CD4-positive, alpha-beta T cell (primary cell): ENCODE measurements at regions not wholly inside any gene's neighbourhood (a gene's known extent, or its start where the extent isn't known, plus 50 kb on each side); places are given as distances from the start of the nearest gene placed in this dataset.

Experiments used
- ATAC-seq: fragments of 200-7000 bp; cut with Tn5 transposase; one replicate; pipeline ENCODE4 v1.10.0; 2022; ENCODE audit warnings: mild to moderate bottlenecking; ENCODE audit not compliant: poor library complexity
- CTCF ChIA-PET: fragments of 350-600 bp; sonication (Branson Sonifier 250); formaldehyde crosslinking; loops from one replicate; lab custom pipeline; 2021; ENCODE audit warnings: antibody characterized with exemption, inconsistent platforms; lab: Charles Lee
- POLR2A ChIA-PET: fragments of 350-600 bp; sonication (Branson Sonifier 250); formaldehyde crosslinking; loops from one replicate; lab custom pipeline; 2021; ENCODE audit warnings: antibody characterized with exemption, inconsistent platforms; lab: Charles Lee
- DNase-seq, 14 experiments: peaks; one replicate each; pipeline ENCODE4 v3.0.0-alpha.2; 2013 to 2020; ENCODE audit warnings: mixed read lengths in 2 of 14
- H3K27ac ChIP-seq, 2 donors: one replicate each; pipeline versions ENCODE4 v1.5.1 to v1.7.0; 2013; ENCODE audit warnings: low read length in 2 of 2, low read depth in 1 of 2, mild to moderate bottlenecking in 1 of 2
- H3K27me3 ChIP-seq, 2 experiments: 1 replicate in 1 of 2; 2 replicates in 1 of 2; pipeline versions ENCODE4 v1.6.1 to v1.7.0; 2013; ENCODE audit warnings: low read length in 2 of 2, control low read depth in 1 of 2, mild to moderate bottlenecking in 1 of 2, moderate library complexity in 1 of 2; ENCODE audit not compliant: insufficient read depth in 2 of 2, control insufficient read depth in 1 of 2
- H3K36me3 ChIP-seq: one replicate; pipeline ENCODE4 v1.6.1; 2013; ENCODE audit warnings: low read length, control low read depth; ENCODE audit not compliant: insufficient read depth
- H3K4me1 ChIP-seq: one replicate; pipeline ENCODE4 v1.6.1; 2013; ENCODE audit warnings: low read length, control low read depth; ENCODE audit not compliant: insufficient read depth
- H3K4me3 ChIP-seq: one replicate; pipeline ENCODE4 v1.5.1; 2013; ENCODE audit warnings: mild to moderate bottlenecking, low read length, moderate library complexity
- H3K9me3 ChIP-seq, 2 experiments: 1 replicate in 1 of 2; 2 replicates in 1 of 2; pipeline versions ENCODE4 v1.6.1 to v1.7.0; 2013; ENCODE audit warnings: low read length in 2 of 2, mild to moderate bottlenecking in 2 of 2, control low read depth in 1 of 2, moderate library complexity in 1 of 2; ENCODE audit not compliant: control insufficient read depth in 1 of 2, insufficient read depth in 1 of 2
- H3K27ac Mint-ChIP-seq: one replicate; pipeline ENCODE4 v1.8.0; 2020; ENCODE audit warnings: mixed read lengths
- H3K27me3 Mint-ChIP-seq: one replicate; pipeline ENCODE4 v1.8.0; 2021; ENCODE audit warnings: mixed read lengths
- H3K36me3 Mint-ChIP-seq: one replicate; pipeline ENCODE4 v1.8.0; 2021; ENCODE audit warnings: low read depth, mixed read lengths
- H3K4me1 Mint-ChIP-seq: one replicate; pipeline ENCODE4 v1.8.0; 2021; ENCODE audit warnings: low read depth, mixed read lengths
- H3K4me3 Mint-ChIP-seq: one replicate; pipeline ENCODE4 v1.8.0; 2020; ENCODE audit warnings: mild to moderate bottlenecking, mixed read lengths
- H3K9me3 Mint-ChIP-seq: one replicate; pipeline ENCODE4 v1.8.0; 2020; ENCODE audit warnings: mixed read lengths
- intact Hi-C, 2 experiments: fragments of 100-400 bp; cut with DNase I in 1 of 2; cut with micrococcal nuclease in 1 of 2; formaldehyde crosslinking; loops; one replicate each; pipeline versions ENCODE4 v1.15.1 to v1.9.0; 2023 to 2025; cut with DNase I, micrococcal nuclease
- TF ChIP-seq, protein P1 (sequence below): fragments of 200-600 bp; IDR thresholded peaks from one replicate; pipeline ENCODE4 v1.8.0; 2022; ENCODE audit warnings: antibody characterized with exemption, mild to moderate bottlenecking

DNA sequence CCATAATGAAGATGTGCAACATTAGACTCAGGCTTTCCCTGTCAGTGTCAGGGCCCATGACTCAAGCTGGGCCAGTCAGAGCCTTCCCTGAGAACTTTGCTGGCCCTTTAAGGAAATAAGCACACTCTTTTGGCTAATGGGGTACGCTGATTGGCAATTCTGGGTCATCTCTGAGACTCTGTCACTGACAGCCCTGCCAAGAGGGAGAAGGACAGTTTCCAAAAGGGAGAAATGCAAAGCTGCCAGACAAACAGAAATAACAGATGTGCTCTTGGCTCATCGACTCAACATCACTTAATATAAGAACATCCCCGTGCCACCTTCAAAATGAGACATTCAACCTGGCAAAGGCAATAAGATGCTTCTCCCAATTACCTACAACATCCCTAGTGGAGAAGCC lies 491.9 kb upstream of the PROK2 start:
- POLR2A ChIA-PET: no interaction called here
- no peaks in the 10 kb centered on the region for H3K36me3 ChIP-seq
- Mint-ChIP-seq H3K36me3 (no peaks in the 10 kb centered on the region), H3K27me3 (no peaks in the 10 kb centered on the region), H3K4me1 (peaks cover 36% of the 10 kb centered on the region), H3K9me3 (no peaks in the 10 kb centered on the region), H3K4me3 (no peak overlapping the region), H3K27ac (no peak overlapping the region)
- H3K4me3 ChIP-seq: no peak overlapping the region
- H3K9me3 ChIP-seq: peaks cover 0 to 3% of the 10 kb centered on the region in 2 experiments
- DNase-seq (no peak), ATAC-seq (no peak)
- no peak overlapping the region for H3K27ac ChIP-seq
- CTCF ChIA-PET: no interaction called here
- H3K4me1 ChIP-seq: peaks cover 20% of the 10 kb centered on the region
- intact Hi-C loops: no loop called here
- TF ChIP-seq, protein P1, sequence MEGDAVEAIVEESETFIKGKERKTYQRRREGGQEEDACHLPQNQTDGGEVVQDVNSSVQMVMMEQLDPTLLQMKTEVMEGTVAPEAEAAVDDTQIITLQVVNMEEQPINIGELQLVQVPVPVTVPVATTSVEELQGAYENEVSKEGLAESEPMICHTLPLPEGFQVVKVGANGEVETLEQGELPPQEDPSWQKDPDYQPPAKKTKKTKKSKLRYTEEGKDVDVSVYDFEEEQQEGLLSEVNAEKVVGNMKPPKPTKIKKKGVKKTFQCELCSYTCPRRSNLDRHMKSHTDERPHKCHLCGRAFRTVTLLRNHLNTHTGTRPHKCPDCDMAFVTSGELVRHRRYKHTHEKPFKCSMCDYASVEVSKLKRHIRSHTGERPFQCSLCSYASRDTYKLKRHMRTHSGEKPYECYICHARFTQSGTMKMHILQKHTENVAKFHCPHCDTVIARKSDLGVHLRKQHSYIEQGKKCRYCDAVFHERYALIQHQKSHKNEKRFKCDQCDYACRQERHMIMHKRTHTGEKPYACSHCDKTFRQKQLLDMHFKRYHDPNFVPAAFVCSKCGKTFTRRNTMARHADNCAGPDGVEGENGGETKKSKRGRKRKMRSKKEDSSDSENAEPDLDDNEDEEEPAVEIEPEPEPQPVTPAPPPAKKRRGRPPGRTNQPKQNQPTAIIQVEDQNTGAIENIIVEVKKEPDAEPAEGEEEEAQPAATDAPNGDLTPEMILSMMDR: no peak
- no peaks in the 10 kb centered on the region for H3K27me3 ChIP-seq

DNA sequence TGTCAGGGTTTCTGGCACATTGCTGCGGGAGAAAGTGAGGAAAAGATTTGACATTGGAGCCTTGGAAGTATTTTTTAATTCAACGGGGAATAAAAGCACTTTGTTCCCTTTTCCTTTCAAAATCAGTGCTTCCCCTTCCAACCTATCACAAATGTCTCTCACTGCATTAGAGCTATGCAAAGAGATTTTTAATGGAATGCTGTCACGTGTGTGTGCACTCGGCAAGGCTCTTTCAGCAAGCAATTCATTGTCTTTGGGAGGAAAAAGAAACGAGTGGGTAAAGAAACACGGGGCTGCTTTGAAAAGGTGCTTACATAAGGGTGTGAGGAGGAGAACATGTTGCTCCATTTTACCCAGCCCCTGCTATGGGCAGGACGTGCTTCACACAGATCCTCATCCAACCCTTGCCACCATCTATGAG lies 490.4 kb upstream of the PROK2 start:
- Mint-ChIP-seq H3K4me1 (peaks cover 50% of the 10 kb centered on the region), H3K27ac (no peak overlapping the region), H3K27me3 (no peaks in the 10 kb centered on the region), H3K9me3 (no peaks in the 10 kb centered on the region), H3K4me3 (no peak overlapping the region), H3K36me3 (no peaks in the 10 kb centered on the region)
- no peak for DNase-seq
- Histone ChIP-seq H3K36me3 (no peaks in the 10 kb centered on the region), H3K9me3 (peaks cover 0 to 3% of the 10 kb centered on the region in 2 experiments), H3K27ac (no peak overlapping the region), H3K4me3 (no peak overlapping the region), H3K27me3 (no peaks in the 10 kb centered on the region), H3K4me1 (peaks cover 30% of the 10 kb centered on the region)
- POLR2A ChIA-PET: no interaction called here
- TF ChIP-seq, protein P1: no peak
- CTCF ChIA-PET: no interaction called here
- intact Hi-C loops: no loop called here
- no peak for ATAC-seq

DNA sequence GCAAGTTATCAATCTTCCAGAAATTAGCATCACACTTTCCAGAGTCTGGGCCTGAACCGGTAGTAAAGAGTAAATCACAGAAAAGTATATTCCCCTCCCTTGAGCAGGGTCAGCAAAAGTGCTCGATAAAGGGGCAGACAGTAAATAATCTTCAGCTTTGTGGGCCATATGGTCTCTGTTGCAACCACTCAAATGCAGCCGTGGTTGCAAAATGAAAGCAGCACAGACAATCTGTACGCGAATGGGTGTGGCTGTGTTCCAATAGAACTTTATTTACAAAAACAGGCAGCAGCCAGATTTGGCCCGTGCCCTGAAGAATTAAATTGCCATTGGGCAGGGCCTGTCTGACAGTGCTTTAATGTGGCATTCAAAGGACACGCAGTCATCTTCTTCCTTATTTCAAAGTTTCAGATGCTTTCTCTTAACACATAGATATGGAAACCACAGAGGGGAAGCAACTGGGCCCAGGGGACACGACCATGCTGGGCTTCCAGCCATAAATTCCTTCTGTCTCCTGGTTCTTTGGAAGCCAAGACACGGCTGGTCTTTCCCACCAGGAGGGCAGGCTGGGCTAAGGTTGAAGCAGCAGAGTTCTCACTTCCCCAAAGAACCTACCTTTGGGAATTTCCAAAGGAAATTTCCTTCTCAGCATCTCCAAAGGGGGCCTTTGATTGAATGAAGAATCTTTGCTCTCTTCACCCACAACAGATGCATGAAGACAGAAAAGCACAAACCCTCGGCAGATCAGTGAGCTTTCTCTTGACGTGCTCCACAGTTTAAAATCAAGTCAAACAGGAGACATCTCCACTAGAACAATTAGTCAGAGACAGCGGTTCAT lies 489.8 kb upstream of the PROK2 start:
- Mint-ChIP-seq H3K9me3 (no peaks in the 10 kb centered on the region), H3K4me1 (peaks cover 57% of the 10 kb centered on the region), H3K27ac (peak overlapping the region; percentile 82), H3K36me3 (no peaks in the 10 kb centered on the region), H3K27me3 (no peaks in the 10 kb centered on the region), H3K4me3 (peak overlapping the region; percentile 60)
- peaks cover 31% of the 10 kb centered on the region for H3K4me1 ChIP-seq
- intact Hi-C loops: no loop called here
- H3K27me3 ChIP-seq: no peaks in the 10 kb centered on the region
- H3K27ac ChIP-seq: no peak overlapping the region
- DNase-seq (peak in 5 of 14 experiments; percentile 15 to 57 (median 55)), ATAC-seq (peak; percentile 68)
- peaks cover 0 to 3% of the 10 kb centered on the region in 2 experiments for H3K9me3 ChIP-seq
- H3K36me3 ChIP-seq: no peaks in the 10 kb centered on the region
- ChIA-PET CTCF (no interaction called here), POLR2A (interaction anchor here (1.1 kb wide), 2 partner anchors 15 to 16 kb away, joined by 3 read pairs; no protein-coding TSS in a partner anchor)
- H3K4me3 ChIP-seq: no peak overlapping the region
- TF ChIP-seq, protein P1: no peak
